OCI-LY7 (cell line): ENCODE measurements at regions not wholly inside any gene's neighbourhood (a gene's known extent, or its start where the extent isn't known, plus 50 kb on each side); places are given as distances from the start of the nearest gene placed in this dataset.
"Not testable (repeated sequence)": the region's sequence is repeated elsewhere in the genome, so short reads cannot be mapped to it uniquely, and the experiment has no call there.

Experiments used
- EZH2phosphoT487 ChIP-seq: fragments of 200-600 bp; sonication (generic); IDR thresholded peaks from 2 replicates; pipeline ENCODE4 v1.6.1; 2018; ENCODE audit warnings: low read depth, borderline replicate concordance, mild to moderate bottlenecking, mixed run types, antibody characterized with exemption, low read length, moderate library complexity, mixed read lengths
- TF ChIP-seq, protein P1 (sequence below): fragments of 200-600 bp; sonication (generic); conservative IDR thresholded peaks from 2 replicates; pipeline ENCODE4 v1.5.1; 2014; ENCODE audit warnings: mild to moderate bottlenecking, antibody characterized with exemption, low read length, moderate library complexity, mixed read lengths

DNA sequence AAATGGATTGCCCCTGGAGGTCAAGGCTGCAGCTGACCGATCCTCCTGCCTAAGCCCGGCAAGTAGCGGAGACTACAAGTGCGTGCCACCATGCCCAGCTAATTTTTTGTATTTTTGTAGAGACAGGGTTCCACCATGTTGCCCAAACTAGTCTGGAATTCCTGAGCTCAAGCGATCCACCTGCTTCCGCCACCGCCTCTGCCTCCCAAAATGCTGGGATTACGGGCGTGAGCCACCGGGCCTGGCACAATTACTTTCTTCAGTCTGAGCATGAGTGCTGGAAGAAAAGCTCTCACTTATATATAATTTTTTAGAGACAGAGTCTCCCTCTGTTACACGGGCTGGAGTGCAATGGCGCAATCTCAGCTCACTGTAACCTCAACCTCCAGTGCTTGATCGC is 307.4 kb downstream of the ZNF37A start:
- TF ChIP-seq, protein P1, sequence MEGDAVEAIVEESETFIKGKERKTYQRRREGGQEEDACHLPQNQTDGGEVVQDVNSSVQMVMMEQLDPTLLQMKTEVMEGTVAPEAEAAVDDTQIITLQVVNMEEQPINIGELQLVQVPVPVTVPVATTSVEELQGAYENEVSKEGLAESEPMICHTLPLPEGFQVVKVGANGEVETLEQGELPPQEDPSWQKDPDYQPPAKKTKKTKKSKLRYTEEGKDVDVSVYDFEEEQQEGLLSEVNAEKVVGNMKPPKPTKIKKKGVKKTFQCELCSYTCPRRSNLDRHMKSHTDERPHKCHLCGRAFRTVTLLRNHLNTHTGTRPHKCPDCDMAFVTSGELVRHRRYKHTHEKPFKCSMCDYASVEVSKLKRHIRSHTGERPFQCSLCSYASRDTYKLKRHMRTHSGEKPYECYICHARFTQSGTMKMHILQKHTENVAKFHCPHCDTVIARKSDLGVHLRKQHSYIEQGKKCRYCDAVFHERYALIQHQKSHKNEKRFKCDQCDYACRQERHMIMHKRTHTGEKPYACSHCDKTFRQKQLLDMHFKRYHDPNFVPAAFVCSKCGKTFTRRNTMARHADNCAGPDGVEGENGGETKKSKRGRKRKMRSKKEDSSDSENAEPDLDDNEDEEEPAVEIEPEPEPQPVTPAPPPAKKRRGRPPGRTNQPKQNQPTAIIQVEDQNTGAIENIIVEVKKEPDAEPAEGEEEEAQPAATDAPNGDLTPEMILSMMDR = not testable (repeated sequence)
- TF ChIP-seq EZH2phosphoT487 = not testable (repeated sequence)
